GM18505 (cell line): ENCODE measurements at regions not wholly inside any gene's neighbourhood (a gene's known extent, or its start where the extent isn't known, plus 50 kb on each side); places are given as distances from the start of the nearest gene placed in this dataset.

Source experiments
- ATAC-seq: cut with Tn5 transposase; IDR thresholded peaks from one replicate; pipeline ENCODE4 v1.9.1; 2021; ENCODE audit not compliant: unreplicated experiment
- POLR2A ChIP-seq: IDR thresholded peaks from 4 replicates; pipeline ENCODE4 v1.6.1; 2011; ENCODE audit warnings: borderline replicate concordance; ENCODE audit not compliant: insufficient read depth, insufficient read length; ENCODE audit errors: extremely low read depth

DNA sequence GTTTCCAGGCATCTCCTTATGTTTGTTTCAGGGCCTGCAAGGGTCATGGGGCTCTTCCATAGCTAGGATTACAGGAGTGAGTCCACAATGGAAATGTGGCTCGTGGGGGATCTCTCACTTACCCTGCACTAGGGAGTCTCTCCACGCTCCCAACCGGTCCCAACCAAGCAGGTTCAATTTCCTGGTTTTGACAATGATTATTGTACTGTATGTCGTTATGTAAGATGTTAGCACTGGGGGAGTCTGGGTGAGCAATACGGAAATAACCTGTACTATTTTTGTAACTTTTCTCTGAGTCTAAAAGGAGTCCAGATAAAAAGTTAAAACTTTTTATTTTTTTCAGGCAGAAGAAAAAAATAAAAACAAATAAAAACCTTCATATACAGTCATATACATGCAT lies 325.7 kb upstream of the RGS6 start:
- ATAC-seq, result no peak
- no peak for TF ChIP-seq POLR2A

DNA sequence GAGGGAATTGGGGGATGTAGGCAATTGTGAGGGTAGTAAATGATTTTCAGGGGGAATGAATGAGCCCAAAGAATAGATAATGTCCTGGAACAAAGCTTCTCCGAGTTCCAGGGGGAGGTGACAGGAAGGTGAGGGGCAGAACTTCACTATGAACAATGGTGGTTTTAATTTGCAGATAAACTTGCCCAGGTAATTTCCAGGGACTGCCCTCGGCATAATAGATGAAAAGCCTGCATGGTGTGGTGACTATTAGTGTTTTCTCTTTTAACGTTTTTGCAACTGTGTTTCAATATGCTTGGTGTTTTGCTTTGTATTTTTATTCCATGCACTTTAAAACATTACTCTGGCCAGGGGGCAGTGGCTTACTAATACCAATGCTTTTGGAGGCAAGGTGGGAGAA lies 325.2 kb upstream of the RGS6 start:
- no peak for ATAC-seq
- TF ChIP-seq POLR2A, result no peak

DNA sequence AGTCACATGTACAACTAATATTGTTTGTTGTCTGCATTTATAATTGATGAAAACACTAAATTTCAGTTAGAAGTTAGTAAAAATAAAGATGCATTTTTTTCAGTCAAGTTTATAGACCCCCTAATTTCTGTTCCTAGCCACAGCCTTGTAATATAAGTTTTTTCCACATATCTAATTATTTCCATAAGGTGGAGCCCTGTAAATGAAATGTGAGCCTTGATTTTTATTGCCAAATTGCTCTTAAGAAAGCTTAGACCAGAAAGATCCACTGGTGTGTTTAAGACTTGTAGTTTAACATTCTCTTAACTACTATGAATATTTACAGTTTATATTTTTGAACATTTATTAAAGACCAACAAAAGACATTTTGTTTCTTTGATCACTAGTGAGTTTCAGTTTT lies 322.1 kb upstream of the RGS6 start:
- TF ChIP-seq POLR2A, result no peak
- no peak for ATAC-seq

DNA sequence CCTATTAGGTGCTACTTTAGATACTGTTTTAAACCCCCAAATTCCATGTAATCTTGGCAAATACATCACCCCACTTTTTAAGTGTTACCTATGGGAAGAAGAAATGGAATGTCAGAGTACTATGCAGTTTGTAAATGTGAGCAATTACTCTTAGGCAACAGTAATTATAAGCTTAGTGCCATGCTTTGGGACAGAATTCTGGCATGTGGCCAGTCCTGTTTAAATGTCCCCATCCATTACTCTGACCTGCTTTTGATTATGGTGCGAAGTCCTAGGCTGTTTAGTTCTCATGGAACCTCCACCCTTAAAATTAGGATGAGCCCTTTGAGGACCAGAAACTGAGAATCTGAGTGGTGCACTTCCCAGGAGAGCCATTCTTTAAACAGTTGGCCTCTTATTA lies 321.4 kb upstream of the RGS6 start:
- TF ChIP-seq POLR2A, result no peak
- no peak for ATAC-seq

- no peak for ATAC-seq
- TF ChIP-seq POLR2A, result no peak
These were observed 319.1 kb upstream of the RGS6 start for GRCh38 chr14:71613168-71613567.

DNA sequence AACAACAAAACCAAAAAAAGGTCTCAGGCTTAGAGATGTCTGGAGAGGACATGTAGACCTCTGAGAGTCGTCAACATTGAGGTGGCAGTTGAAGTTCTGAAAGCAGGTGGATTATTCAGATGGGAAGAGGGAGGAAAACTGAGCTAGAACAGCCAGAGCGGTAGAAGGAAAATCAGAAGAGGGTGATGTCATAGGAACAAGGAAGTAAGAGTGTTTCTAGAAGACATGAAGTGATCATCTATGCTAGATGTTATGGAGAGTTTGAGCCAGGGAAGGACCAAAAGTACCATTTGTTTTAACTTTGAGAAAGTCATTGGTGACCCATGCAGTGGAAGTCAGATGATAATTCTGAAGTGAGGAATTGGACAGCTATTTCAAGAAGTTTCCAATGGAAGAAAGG lies 316.2 kb upstream of the RGS6 start:
- no peak for TF ChIP-seq POLR2A
- no peak for ATAC-seq

DNA sequence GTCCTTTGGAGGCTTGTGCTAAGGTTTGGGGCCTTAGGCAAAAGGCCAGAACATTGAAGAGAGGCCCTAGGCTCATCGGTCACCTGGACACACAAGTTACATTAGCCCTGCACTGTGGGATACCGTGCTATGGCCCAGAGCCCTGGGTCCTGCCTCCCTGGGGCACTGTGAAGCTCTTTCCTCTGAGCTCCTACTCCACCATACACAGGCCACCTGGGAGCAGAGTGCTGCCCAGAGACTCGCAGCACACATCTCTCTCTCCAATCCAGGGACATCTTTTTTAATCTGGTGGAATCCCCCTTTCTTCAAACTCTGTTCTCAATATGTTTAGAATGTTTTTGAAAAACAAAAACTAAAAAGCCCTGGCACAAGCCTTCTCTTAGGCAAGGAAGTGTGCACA lies 314.2 kb upstream of the RGS6 start:
- no peak for TF ChIP-seq POLR2A
- ATAC-seq, result no peak

DNA sequence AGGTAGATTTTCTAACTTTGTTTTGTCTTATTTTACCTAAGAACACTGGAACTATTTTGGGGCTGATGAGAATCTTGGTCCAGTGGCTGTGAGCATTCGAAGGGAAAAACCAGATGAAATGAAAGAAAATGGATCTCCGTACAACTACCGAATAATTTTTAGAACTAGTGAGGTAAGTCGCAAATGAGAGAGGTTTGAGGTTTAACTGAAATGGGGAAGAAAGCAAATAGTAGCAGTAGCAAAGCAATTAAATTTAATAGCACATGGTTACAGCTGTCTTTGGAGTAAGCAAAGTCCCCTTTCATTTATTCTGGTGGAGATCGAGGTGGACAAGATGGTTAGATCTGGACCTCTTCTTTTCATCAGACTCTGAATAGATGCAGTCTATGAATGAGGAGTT lies 313.5 kb upstream of the RGS6 start:
- no peak for TF ChIP-seq POLR2A

DNA sequence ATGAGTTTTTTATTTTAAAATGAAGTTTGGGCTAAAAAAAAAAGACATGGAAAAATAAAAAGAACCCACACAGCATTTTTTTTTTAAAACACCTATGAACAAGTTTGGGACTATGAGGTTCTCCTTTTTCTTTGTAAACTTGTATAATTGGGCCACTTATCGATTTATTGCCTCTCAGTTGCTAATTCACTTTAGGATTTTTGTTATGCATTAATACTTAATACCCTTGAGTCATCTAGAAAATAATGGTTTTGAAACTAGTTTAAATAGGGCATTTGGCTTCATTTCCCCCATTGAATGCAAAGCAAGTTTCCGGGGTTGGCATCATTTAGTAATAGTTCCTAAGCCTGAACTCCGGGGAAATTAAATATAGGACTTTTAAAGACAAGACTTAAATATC lies 312.8 kb upstream of the RGS6 start:
- no peak for ATAC-seq
- TF ChIP-seq POLR2A, result no peak

More for the DNA sequence above, 313.5 kb upstream of the RGS6 start:
- no peak for ATAC-seq

DNA sequence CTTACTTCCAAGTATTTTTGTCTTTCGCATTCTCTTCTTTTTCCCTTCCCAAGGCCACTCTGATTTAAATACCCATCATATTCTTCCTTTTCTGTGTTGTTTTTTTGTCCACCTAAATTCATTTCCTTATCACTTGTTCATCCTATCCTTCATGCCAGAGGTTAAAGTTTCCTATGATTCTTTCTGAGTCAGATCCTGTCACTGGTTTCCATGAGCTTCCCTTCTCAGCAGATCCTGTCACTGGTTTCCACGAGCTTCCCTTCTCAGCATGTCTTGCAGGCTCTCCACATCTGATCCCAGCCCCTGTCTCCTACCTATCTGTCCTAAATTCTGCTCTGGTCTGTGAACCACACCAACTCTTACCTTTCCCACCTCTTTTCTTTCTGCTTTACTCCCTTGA lies 311.8 kb upstream of the RGS6 start:
- no peak for ATAC-seq
- TF ChIP-seq POLR2A, result no peak

GRCh38 chr14:71621276-71621675 lies 311.0 kb upstream of the RGS6 start:
- TF ChIP-seq POLR2A, result no peak
- no peak for ATAC-seq

- ATAC-seq, result no peak
- TF ChIP-seq POLR2A, result no peak
These were observed 310.1 kb upstream of the RGS6 start for GRCh38 chr14:71621980-71622605.

DNA sequence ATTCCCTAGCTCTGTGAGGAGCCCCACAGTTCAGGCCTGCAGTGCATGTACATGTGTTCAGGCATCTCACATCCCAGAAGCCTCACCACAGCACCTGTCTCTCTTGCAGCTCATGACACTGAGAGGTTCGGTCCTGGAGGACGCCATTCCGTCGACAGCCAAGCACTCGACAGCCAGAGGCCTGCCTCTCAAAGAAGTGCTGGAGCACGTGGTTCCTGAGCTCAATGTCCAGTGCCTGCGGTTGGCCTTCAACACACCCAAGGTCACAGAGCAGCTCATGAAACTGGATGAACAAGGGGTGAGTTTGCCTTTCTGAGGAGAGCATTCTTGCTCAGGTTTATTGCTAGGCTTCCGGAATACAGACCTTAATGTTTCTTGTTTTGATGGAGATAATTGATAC lies 308.3 kb upstream of the RGS6 start:
- TF ChIP-seq POLR2A, result no peak
- no peak for ATAC-seq

DNA sequence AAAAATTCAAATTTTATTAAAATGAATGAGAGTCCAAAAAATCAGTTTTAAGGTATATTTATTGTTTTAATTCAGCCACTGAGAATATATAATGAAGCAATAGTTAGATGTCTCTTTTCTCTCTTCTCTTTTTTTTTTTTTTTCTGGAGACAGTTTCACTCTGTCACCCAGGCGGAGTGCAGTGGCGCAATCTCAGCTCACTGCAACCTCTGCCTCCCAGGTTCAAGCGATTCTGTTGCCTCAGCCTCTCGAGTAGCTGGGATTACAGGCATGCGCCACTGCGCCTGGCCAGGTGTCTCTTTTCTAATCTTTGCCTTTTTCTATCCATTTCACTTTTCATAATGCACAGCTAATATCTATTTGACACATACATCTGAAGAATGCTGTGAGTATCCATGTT lies 307.1 kb upstream of the RGS6 start:
- no peak for ATAC-seq
- no peak for TF ChIP-seq POLR2A
